Activated CD4-positive, alpha-beta T cell treated with anti-CD3 and anti-CD28 coated beads, Interleukin-2, Interleukin-4, amounts not matched to agents 100 ng/mL and 50 ng/mL, durations not matched to agents 16 hours and 8 hours (primary cell): ENCODE measurements at regions not wholly inside any gene's neighbourhood (a gene's known extent, or its start where the extent isn't known, plus 50 kb on each side); places are given as distances from the start of the nearest gene placed in this dataset.

Experiments used
- DNase-seq: peaks from one replicate; pipeline ENCODE4 v3.0.0-alpha.2; 2020; ENCODE audit warnings: low spot score

DNA sequence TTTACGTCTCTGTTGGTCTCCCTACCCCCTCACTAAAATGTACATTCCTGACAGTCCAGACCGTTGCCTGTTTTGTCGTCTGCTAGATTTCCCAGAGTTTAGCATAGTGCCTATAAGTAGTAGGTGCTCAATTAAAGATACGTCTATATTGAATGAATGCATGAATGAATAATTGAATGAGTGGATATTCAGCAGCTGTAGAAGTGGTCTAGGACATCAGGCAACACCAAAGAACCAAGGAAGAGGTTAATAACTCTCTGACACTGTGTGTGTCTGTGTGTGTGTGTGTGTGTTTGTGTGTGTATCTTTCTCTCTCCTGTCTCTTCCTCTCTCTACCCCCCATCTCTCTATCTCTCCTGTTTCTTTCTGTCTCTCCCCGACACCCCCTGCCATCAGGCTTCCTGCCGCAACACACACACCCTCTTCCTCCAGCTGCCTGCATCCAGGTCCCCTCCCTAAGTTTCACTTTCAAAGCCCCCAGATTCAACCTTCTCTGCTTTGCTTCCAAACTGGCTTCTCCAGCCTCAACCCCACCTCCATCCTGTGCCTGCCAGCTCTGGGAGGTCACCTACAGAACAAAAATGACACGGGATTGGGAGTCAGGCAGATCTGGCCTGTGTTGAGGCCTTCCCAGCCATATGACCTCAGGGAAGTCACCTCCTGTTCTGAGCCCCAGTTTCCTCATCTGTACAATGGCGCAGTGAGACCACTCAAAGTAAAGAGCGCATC, 119.9 kb upstream of the NCOR2 start:
- DNase-seq = no peak

DNA sequence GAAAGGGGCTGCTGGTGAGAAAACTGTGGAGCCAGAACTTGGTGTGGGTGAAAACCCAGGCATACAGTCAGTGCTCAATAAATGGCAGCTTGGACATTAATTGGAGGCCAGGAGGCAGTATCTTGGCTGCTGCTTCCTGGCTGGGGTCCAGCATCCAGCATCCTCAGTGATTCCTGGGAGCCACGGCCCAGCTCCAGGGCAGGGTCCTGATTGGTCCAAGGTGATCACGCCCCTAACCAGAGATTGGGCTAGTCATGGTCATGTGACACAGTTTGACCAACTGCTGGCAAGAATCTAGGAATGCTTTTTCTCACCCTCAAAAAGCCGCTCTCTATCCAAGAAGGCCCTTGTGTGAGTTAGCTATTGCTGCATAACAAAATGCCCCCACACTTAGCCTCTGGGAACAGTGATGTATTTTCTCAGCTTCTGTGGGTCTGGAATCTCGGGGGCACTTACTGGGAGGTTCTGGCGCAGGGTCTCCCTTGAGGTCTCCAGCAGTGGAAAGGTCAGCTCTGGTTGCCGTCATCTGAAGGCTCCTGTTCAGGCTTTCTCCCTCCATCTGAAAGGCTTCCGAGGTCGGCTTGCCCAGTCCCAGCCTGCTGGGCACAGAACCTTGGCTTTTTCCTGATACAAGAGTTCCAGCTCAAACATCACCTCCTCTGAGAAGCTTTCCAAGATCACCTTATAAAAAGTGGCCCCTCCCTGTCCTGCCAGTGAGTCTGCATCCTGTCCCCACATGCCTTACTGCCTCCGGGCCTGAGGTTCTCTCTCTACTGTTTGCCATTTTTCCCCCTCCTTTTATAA, 119.2 kb upstream of the NCOR2 start:
- no peak for DNase-seq

DNA sequence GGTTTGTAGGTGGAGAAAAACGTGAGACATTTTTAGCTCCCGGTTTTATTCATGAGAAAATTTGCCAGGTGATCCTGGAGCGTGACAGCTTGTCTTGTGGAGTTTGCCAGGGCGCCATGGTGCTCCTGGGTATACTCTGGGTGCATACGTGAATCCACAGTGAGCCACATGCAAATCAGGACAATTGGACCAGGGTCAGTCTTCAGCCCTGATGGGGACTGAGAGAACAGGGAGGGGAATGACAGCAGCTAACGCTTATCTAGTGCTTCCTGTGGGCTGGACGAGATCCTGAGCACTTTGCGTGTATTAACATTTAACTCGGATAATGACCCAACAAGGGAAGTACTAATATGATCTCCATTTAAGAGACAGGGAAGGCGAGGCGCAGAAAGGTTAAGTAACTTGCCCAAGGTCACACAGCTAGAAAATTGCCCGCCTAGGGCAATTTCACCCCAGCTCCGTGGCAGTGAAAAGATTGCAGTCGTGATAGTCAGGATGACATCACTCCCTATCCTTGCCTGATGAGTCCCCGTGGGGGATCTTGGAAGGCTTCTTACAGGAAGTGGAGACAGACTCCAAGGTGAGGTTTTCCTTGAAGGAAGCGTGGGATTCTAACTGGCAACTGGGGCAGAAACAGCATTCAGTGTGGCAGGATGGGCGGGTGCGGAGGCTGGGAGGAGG, 118.4 kb upstream of the NCOR2 start:
- no peak for DNase-seq

DNA sequence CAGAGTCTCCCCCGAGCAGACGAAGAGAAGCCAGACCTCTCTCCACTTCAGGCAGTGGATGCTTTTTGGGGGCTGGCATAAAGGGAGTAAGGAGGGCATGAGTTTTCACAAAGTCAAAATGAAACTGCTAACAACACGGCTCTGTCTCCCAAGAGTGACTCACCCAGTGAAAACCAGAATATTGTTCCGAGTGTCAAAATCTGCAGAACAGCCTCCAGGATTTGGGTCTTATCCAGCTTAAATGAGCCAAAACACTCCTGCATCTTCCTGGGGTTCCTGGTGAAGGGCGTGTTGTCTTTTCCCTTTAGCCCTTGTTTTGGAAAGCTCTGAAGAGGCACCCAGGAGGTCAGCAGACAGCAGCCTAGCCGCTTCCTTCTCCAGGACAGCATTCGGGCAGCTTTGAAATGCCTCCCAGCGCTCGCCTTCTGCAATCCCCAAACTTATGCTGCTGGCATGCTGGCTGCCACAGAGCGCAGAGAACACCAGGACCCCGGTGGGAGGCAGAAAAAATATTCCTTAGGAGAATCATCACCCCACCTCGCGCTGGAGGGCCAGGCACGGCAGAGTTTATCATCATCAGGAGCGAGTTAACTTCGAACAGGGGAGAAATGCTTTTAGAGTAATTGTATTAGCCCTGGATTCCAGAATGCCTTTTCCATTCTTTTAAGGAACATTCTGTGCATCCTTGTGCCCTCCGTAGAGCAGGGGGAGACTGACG, 117.7 kb upstream of the NCOR2 start:
- peak; percentile 31 for DNase-seq

DNA sequence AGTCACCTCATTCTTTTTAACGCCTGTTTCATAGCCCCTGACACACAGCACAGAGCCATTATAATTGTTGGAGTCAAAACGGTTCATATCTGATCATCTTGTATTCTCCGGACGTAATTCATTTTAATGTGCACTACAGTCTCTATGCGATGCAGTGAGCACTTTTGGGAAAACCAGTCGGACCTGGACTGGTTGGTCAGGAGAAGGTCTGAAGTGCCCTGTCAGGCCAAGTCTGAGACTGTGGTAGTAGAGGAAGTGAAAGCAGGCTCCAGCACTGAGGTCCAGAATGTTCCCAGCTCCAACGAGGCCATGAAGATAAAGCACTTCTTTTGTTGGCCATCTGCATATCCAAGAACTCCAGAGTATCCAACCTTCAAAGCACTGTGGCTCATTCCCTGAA, 117.1 kb upstream of the NCOR2 start:
- DNase-seq = no peak

DNA sequence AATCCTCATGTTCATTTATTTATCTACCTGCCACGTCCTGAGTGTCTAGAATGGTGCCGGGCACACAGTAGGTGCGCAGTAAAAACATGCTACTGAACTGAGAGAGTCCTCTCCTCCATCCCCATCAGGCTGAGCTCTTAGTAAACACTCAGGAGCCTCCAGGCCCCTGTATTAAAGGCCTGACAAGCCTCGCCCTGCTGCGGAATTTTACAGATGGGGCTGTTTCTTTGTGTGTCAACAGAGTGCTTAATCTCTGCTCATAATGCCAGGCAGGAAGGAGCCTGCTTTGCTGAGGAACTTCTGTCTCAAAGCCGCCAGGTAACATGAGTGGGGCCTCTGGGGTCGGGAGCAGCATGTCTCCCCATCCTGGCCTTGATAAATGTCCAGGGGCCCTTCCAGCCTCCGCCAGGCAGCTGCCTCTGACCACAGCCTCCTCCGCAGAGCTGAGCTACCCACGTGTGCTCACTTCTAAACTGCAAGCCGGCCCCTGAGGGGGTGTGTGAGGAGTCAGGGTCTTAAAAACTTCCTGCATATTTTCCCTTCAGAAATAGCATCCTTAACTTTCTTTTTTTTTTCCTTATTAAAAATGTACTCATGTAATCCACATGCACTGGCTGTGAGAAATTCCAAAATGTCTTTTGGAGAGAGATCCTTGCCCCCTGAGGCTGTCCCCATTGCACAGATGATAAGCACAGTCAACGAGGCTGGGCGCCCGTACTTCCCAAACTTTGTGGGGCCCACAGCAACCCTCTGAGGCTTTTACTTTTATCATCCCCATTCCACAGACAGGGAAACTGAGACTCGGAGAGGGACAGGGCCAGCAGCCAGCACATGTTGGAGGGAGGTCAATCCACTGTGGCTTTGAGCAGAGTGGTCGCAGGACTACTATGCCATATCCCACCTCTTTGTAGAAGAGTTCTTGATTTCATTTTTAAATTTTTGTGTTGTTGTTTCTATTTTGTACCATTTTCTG, 116.0 kb upstream of the NCOR2 start:
- no peak for DNase-seq

DNA sequence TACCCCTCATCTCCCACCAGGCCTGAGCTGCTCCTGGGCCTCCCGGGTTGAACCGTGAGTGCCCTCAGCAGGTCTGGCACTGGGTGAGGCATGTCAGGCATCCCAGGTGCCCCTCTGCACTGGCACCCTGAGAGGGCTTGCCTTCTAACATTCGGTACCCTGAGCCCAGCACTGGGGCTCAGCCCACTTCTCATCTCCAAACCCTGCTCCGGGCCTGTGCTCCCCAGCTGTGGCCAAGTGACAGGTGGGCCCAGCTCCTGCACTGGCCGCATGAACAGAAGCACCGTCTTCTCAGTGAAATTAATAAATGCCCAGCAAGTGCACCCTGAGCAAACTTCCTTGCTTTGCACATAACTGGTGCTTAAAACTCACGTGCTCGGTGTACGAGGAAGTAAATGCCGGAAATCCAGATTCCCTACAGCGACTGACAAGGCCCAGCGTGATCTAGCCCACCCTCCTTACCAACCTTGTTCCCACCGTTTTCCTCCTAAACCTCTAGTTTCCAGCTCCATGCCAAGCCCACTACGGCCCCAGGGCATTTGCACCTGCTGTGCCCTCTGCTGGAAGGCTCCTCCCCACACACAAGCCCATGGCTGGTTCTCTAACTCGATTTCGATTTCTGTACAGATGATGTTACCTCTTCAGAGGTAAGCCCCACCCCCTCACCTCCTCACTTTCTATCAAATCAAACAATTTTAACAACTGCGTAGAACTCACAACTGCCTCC, 115.2 kb upstream of the NCOR2 start:
- no peak for DNase-seq

- DNase-seq = no peak
These were observed 114.5 kb upstream of the NCOR2 start for GRCh38 chr12:124681779-124682391.

- DNase-seq = peak; percentile 55
These were observed 113.7 kb upstream of the NCOR2 start for GRCh38 chr12:124680863-124681778.

DNA sequence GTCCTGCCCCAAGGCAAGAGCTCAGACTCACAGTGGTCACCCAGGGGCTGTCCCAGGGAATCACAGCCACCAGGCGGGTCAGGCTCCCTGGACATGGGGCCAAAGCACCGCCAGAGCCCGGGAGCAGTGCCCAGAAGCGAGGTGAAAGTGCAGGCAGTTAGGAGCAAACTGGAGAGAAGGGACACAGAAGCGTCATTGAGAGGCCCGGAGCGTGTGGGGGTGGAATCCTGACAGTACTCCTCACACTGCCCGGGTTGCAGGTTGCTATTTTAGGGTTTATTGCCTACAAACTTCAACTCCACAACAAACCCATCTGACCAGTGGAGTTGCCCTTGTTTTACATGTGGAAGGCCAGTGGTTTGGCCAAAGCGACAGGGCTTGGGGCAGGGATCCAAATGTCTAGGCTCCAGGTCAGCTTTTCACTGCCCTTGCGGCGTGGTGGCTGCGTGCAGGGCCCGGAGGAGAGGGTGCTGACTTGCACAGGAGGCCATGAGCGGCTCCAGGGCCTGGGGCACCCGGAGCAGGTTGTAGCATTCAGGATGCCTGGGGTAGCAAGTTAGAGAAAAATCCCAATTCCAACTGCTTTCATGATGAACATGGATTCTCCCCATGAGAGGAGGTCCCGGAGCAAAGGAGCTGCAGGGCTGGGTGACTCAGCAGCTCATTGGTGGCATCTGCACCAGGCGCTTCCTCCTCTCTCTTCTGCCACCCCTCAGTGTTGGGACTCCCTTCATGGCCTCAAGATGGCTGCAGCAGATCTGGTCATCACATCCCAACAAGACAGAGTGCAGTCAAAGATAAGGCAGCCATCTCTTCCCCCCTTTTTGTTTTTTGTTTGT, 112.3 kb upstream of the NCOR2 start:
- no peak for DNase-seq

- DNase-seq = no peak
These were observed 111.6 kb upstream of the NCOR2 start for GRCh38 chr12:124679047-124679446.

- DNase-seq = no peak
These were observed 111.0 kb upstream of the NCOR2 start for GRCh38 chr12:124678421-124678893.

GRCh38 chr12:124677552-124678356, 110.3 kb upstream of the NCOR2 start:
- no peak for DNase-seq

GRCh38 chr12:124676714-124677462, 109.5 kb upstream of the NCOR2 start:
- DNase-seq = no peak

- DNase-seq = no peak
These were observed 108.7 kb upstream of the NCOR2 start for GRCh38 chr12:124675881-124676713.
